IMR-90 (cell line): ENCODE measurements at regions not wholly inside any gene's neighbourhood (a gene's known extent, or its start where the extent isn't known, plus 50 kb on each side); places are given as distances from the start of the nearest gene placed in this dataset.

Experiments
- ATAC-seq: fragments of 200-7000 bp; cut with Tn5 transposase; 2 replicates; pipeline ENCODE4 v1.9.1; 2020; ENCODE audit warnings: low read depth, mild to moderate bottlenecking, moderate library complexity
- BruUV-seq: library from RNA; stranded (reverse); fragments of 400-500 nt; replicated peaks from 2 replicates; lab custom pipeline; 2021; lab: Mats Ljungman, UMichigan
- CTCF ChIA-PET: fragments of 300-600 bp; formaldehyde crosslinking; extraction: SDS; loops from one replicate; lab custom pipeline; 2021; ENCODE audit warnings: antibody characterized with exemption; lab: Yijun Ruan, JAX
- POLR2A ChIA-PET: fragments of 300-600 bp; sonication (Branson Sonifier 250); formaldehyde crosslinking; loops from one replicate; lab custom pipeline; 2022; ENCODE audit warnings: antibody characterized with exemption; ENCODE audit not compliant: unreplicated experiment; lab: Charles Lee
- DNase-seq: peaks from one replicate; pipeline ENCODE4 v3.0.0; 2013
- H2AFZ ChIP-seq: replicated peaks from 2 replicates; pipeline ENCODE3; 2013; ENCODE audit warnings: low read length, mild to moderate bottlenecking; ENCODE audit not compliant: poor library complexity
- H2AK5ac ChIP-seq: 2 replicates; pipeline ENCODE4 v1.6.1; 2013; ENCODE audit warnings: low read depth, low read length, inconsistent platforms
- H2AK9ac ChIP-seq: replicated peaks from 2 replicates; pipeline ENCODE3; 2013; ENCODE audit warnings: mild to moderate bottlenecking, low read depth, low read length, moderate library complexity; ENCODE audit not compliant: poor library complexity
- H2BK120ac ChIP-seq: 2 replicates; pipeline ENCODE4 v1.6.1; 2013; ENCODE audit warnings: low read depth, low read length, inconsistent platforms
- H2BK15ac ChIP-seq: 3 replicates; pipeline ENCODE4 v1.6.1; 2013; ENCODE audit warnings: low read depth, low read length, inconsistent platforms
- H2BK20ac ChIP-seq: 2 replicates; pipeline ENCODE4 v1.6.1; 2013; ENCODE audit warnings: low read depth, mild to moderate bottlenecking, inconsistent platforms, low read length, moderate library complexity
- H2BK5ac ChIP-seq: 2 replicates; pipeline ENCODE4 v1.6.1; 2013; ENCODE audit warnings: mild to moderate bottlenecking, low read depth, low read length, inconsistent platforms; ENCODE audit not compliant: poor library complexity, severe bottlenecking
- H3K14ac ChIP-seq: replicated peaks from 2 replicates; pipeline ENCODE4 v1.6.1; 2013; ENCODE audit warnings: low read depth, low read length, inconsistent platforms
- H3K18ac ChIP-seq: 2 replicates; pipeline ENCODE4 v1.6.1; 2013; ENCODE audit warnings: low read depth, low read length, control low read depth
- H3K23ac ChIP-seq: 2 replicates; pipeline ENCODE4 v1.6.1; 2013; ENCODE audit warnings: low read depth, low read length, inconsistent platforms
- H3K27ac ChIP-seq: 2 replicates; pipeline ENCODE4 v1.5.1; 2013; ENCODE audit warnings: mild to moderate bottlenecking, control low read depth, low read length; ENCODE audit not compliant: insufficient read depth
- H3K27me3 ChIP-seq: 2 replicates; pipeline ENCODE4 v1.6.1; 2013; ENCODE audit warnings: low read length; ENCODE audit not compliant: control insufficient read depth, insufficient read depth
- H3K36me3 ChIP-seq: 2 replicates; pipeline ENCODE4 v1.6.1; 2013; ENCODE audit warnings: low read length, mixed read lengths; ENCODE audit not compliant: control insufficient read depth, insufficient read depth
- H3K4ac ChIP-seq: 2 replicates; pipeline ENCODE4 v1.6.1; 2013; ENCODE audit warnings: low read depth, low read length, inconsistent platforms
- H3K4me1 ChIP-seq: 2 replicates; pipeline ENCODE4 v1.6.1; 2013; ENCODE audit warnings: low read length, mixed read lengths; ENCODE audit not compliant: control insufficient read depth, insufficient read depth
- H3K4me2 ChIP-seq: 2 replicates; pipeline ENCODE4 v1.6.1; 2013; ENCODE audit warnings: low read depth, mild to moderate bottlenecking, control low read depth, low read length, moderate library complexity
- H3K4me3 ChIP-seq: 2 replicates; pipeline ENCODE4 v1.5.1; 2013; ENCODE audit warnings: low read depth, mild to moderate bottlenecking, control low read depth, low read length, moderate library complexity; ENCODE audit not compliant: insufficient read depth
- H3K56ac ChIP-seq: 2 replicates; pipeline ENCODE4 v1.6.1; 2013; ENCODE audit warnings: low read length, inconsistent platforms; ENCODE audit not compliant: insufficient read depth; ENCODE audit errors: extremely low read depth
- H3K79me1 ChIP-seq, 2 experiments: 2 replicates each; pipeline ENCODE4 v1.6.1; 2013; ENCODE audit warnings: low read length in 2 of 2, inconsistent platforms in 1 of 2, low read depth in 1 of 2
- H3K9ac ChIP-seq: 2 replicates; pipeline ENCODE4 v1.6.1; 2013; ENCODE audit warnings: low read depth, low read length, control low read depth
- H3K9me1 ChIP-seq: 2 replicates; pipeline ENCODE4 v1.6.1; 2013; ENCODE audit warnings: low read length, inconsistent platforms; ENCODE audit not compliant: insufficient read depth
- H3K9me3 ChIP-seq: 2 replicates; pipeline ENCODE4 v1.6.1; 2013; ENCODE audit warnings: low read length; ENCODE audit not compliant: control insufficient read depth, insufficient read depth
- H4K20me1 ChIP-seq: 2 replicates; pipeline ENCODE4 v1.6.1; 2013; ENCODE audit warnings: low read length, inconsistent platforms; ENCODE audit not compliant: insufficient read depth
- H4K5ac ChIP-seq: 2 replicates; pipeline ENCODE4 v1.6.1; 2013; ENCODE audit warnings: mild to moderate bottlenecking, low read depth, low read length, control low read depth
- H4K8ac ChIP-seq, 2 experiments: 2 replicates each; pipeline ENCODE4 v1.6.1; 2013; ENCODE audit warnings: low read depth in 2 of 2, low read length in 2 of 2, control low read depth in 1 of 2, inconsistent platforms in 1 of 2
- H4K91ac ChIP-seq: 2 replicates; pipeline ENCODE4 v1.6.1; 2013; ENCODE audit warnings: low read depth, low read length, inconsistent platforms; ENCODE audit not compliant: insufficient read depth
- BHLHE40 ChIP-seq: fragments of 150-350 bp; IDR thresholded peaks from 2 replicates; pipeline ENCODE4 v1.6.1; 2016; ENCODE audit warnings: mild to moderate bottlenecking, low read depth, low read length
- CEBPB ChIP-seq: IDR thresholded peaks from 2 replicates; pipeline ENCODE4 v1.6.1; 2012; ENCODE audit warnings: low read depth, low read length, improper control_type of control experiment
- CHD1 ChIP-seq: IDR thresholded peaks from 2 replicates; pipeline ENCODE4 v1.6.1; 2012; ENCODE audit warnings: low read depth, low read length, improper control_type of control experiment
- MAFK ChIP-seq: IDR thresholded peaks from 2 replicates; pipeline ENCODE4 v1.6.1; 2012; ENCODE audit warnings: low read depth, low read length, improper control_type of control experiment
- MAZ ChIP-seq: IDR thresholded peaks from 2 replicates; pipeline ENCODE4 v1.6.1; 2012; ENCODE audit warnings: low read depth, mild to moderate bottlenecking, low read length, improper control_type of control experiment, moderate library complexity, borderline replicate concordance
- POLR2A ChIP-seq: IDR thresholded peaks from 2 replicates; pipeline ENCODE4 v1.6.1; 2012; ENCODE audit warnings: mild to moderate bottlenecking, low read depth, low read length
- RAD21 ChIP-seq: IDR thresholded peaks from 2 replicates; pipeline ENCODE4 v1.6.1; 2012; ENCODE audit warnings: low read length, improper control_type of control experiment
- RCOR1 ChIP-seq: IDR thresholded peaks from 2 replicates; pipeline ENCODE4 v1.6.1; 2012; ENCODE audit warnings: mild to moderate bottlenecking, low read length, improper control_type of control experiment; ENCODE audit not compliant: insufficient replicate concordance
- RFX5 ChIP-seq: IDR thresholded peaks from 2 replicates; pipeline ENCODE4 v1.8.0; 2012; ENCODE audit warnings: low read depth, mild to moderate bottlenecking, low read length, moderate library complexity
- SMC3 ChIP-seq: fragments of 150-350 bp; IDR thresholded peaks from 2 replicates; pipeline ENCODE4 v1.6.1; 2016; ENCODE audit warnings: low read depth, mild to moderate bottlenecking, antibody characterized with exemption, low read length, moderate library complexity
- WGBS, 2 experiments: methylation state at CpG; one replicate each; pipeline versions ENCODE4 v1.1.5 to v1.1.7; 2013; ENCODE audit warnings: missing lambda C conversion rate in 2 of 2; ENCODE audit not compliant: insufficient read length in 1 of 2; ENCODE audit errors: extremely low coverage in 2 of 2; 5-methylcytosine and 5-hydroxymethylcytosine counted together
- dilution Hi-C: fragments of 300-500 bp; cut with HindIII; formaldehyde crosslinking; loops from one replicate; pipeline ENCODE4 v1.14.3; 2018; ENCODE audit warnings: low sequenced_read_pairs; ENCODE audit not compliant: unreplicated experiment
- in situ Hi-C: fragments of 300-500 bp; cut with MboI; formaldehyde crosslinking; loops from 3 replicates; pipeline ENCODE4 v1.14.3; 2019; ENCODE audit warnings: low sequenced_read_pairs, inconsistent platforms, mixed read lengths
- intact Hi-C: fragments of 100-400 bp; cut with micrococcal nuclease; formaldehyde crosslinking; loops from 2 replicates; pipeline ENCODE4 v1.10.0; 2022
- TF ChIP-seq, protein P1 (sequence below): fragments of 150-350 bp; IDR thresholded peaks from 2 replicates; pipeline ENCODE4 v1.6.1; 2016; ENCODE audit warnings: low read depth, mild to moderate bottlenecking, low read length, moderate library complexity, borderline replicate concordance
- TF ChIP-seq, protein P2 (sequence below): fragments of 150-350 bp; IDR thresholded peaks from 2 replicates; pipeline ENCODE4 v1.6.1; 2017; ENCODE audit warnings: mild to moderate bottlenecking, antibody characterized with exemption, low read length, low read depth

DNA sequence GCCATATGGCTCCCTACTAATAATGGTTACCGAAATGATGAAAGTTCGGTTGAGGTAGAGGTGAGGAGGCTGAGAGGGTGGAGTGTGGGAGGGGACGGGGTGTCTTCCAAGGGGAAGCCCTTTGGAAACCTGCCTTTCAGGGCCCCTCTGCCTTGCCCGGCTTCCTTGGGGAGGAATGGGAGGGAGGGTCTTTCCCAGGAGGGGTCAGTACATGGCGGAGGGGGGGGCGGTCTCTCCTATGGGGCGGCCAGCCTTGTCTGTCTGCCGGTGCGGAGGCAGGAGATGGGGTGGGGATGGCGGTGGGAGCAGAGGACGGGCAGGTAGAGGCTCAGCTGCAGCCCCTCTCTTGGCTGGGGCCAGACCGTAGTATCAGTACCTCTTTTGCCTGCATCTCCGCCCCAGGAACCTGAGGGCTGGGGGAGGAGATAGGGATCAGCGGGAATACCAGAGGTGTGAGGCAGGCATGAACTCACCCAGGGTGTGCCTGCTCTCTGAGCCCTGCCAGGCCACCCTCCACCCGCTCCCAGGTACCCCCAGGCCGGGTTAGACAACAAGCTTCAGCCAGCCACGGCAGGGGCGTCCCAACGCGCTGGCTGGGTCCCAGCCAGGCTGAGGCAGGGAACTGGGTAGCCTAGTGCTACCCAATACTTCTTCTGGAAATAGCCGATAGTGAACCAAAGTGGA is 79.4 kb upstream of the POU3F1 start:
- dilution Hi-C loops = no loop called here
- Histone ChIP-seq H4K91ac (no peak overlapping the region), H3K9ac (no peak overlapping the region), H4K8ac (no peak overlapping the region), H3K18ac (no peak overlapping the region), H4K20me1 (no peaks in the 10 kb centered on the region), H3K4me2 (no peak overlapping the region), H3K14ac (no peak overlapping the region), H2BK15ac (no peak overlapping the region), H3K4me3 (no peak overlapping the region), H2BK20ac (no peak overlapping the region), H2BK120ac (no peak overlapping the region), H3K4ac (no peak overlapping the region), H3K79me1 (no peaks in the 10 kb centered on the region), H3K27ac (no peak overlapping the region), H3K4me1 (no peaks in the 10 kb centered on the region), H2AFZ (no peak overlapping the region), H3K36me3 (no peaks in the 10 kb centered on the region), H2BK5ac (no peak overlapping the region), H3K9me1 (no peaks in the 10 kb centered on the region), H3K23ac (no peak overlapping the region), H2AK9ac (no peak overlapping the region), H4K5ac (no peak overlapping the region), H3K9me3 (no peaks in the 10 kb centered on the region), H3K56ac (no peak overlapping the region), H3K27me3 (peaks cover 9% of the 10 kb centered on the region; the same call in 1 of the 2 replicates), H2AK5ac (no peak overlapping the region)
- intact Hi-C loops = no loop called here
- no TSS peak for BruUV-seq
- 72% methylated on average over 7 of the region's 21 CpGs; no CpG with 5 or more reads in 1 of the 2 experiments for WGBS, 2 experiments
- no peak for TF ChIP-seq RFX5
- no peak for TF ChIP-seq MAFK
- no peak for TF ChIP-seq SMC3
- TF ChIP-seq, protein P1, sequence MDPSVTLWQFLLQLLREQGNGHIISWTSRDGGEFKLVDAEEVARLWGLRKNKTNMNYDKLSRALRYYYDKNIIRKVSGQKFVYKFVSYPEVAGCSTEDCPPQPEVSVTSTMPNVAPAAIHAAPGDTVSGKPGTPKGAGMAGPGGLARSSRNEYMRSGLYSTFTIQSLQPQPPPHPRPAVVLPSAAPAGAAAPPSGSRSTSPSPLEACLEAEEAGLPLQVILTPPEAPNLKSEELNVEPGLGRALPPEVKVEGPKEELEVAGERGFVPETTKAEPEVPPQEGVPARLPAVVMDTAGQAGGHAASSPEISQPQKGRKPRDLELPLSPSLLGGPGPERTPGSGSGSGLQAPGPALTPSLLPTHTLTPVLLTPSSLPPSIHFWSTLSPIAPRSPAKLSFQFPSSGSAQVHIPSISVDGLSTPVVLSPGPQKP = no peak
- TF ChIP-seq BHLHE40 = no peak
- TF ChIP-seq POLR2A = no peak
- TF ChIP-seq CEBPB = no peak
- no peak for TF ChIP-seq RAD21
- no peak for TF ChIP-seq RCOR1
- TF ChIP-seq, protein P2, sequence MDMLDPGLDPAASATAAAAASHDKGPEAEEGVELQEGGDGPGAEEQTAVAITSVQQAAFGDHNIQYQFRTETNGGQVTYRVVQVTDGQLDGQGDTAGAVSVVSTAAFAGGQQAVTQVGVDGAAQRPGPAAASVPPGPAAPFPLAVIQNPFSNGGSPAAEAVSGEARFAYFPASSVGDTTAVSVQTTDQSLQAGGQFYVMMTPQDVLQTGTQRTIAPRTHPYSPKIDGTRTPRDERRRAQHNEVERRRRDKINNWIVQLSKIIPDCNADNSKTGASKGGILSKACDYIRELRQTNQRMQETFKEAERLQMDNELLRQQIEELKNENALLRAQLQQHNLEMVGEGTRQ = no peak
- TF ChIP-seq MAZ = no peak
- no peak for TF ChIP-seq CHD1
- ChIA-PET CTCF (no interaction called here), POLR2A (no interaction called here)
- DNase-seq = no peak
- ATAC-seq = no peak
- in situ Hi-C loops = no loop called here
